ENCODE measurements at regions not wholly inside any gene's neighbourhood (a gene's known extent, or its start where the extent isn't known, plus 50 kb on each side); places are given as distances from the start of the nearest gene placed in this dataset.

GRCh38 chr2:82939211-82939610, 1519.9 kb downstream of the SUCLG1 start:
- TF ChIP-seq CTCF (IDR thresholded peaks at IDR 0.05; ENCODE audit: poor library complexity) (no peak), EZH2phosphoT487 (IDR thresholded peaks at IDR 0.05; ENCODE audit: low read depth, severe bottlenecking, unreplicated experiment) (no peak), EZH2 (IDR thresholded peaks at IDR 0.05; ENCODE audit: borderline replicate concordance) (no peak)
